GM18502 (cell line): ENCODE measurements at regions not wholly inside any gene's neighbourhood (a gene's known extent, or its start where the extent isn't known, plus 50 kb on each side); places are given as distances from the start of the nearest gene placed in this dataset.
"Not testable (repeated sequence)": the region's sequence is repeated elsewhere in the genome, so short reads cannot be mapped to it uniquely, and the experiment has no call there.

Experiments
- ATAC-seq: cut with Tn5 transposase; IDR thresholded peaks from one replicate; pipeline ENCODE4 v1.9.1; 2021; ENCODE audit warnings: mild to moderate bottlenecking; ENCODE audit not compliant: unreplicated experiment, poor library complexity

DNA sequence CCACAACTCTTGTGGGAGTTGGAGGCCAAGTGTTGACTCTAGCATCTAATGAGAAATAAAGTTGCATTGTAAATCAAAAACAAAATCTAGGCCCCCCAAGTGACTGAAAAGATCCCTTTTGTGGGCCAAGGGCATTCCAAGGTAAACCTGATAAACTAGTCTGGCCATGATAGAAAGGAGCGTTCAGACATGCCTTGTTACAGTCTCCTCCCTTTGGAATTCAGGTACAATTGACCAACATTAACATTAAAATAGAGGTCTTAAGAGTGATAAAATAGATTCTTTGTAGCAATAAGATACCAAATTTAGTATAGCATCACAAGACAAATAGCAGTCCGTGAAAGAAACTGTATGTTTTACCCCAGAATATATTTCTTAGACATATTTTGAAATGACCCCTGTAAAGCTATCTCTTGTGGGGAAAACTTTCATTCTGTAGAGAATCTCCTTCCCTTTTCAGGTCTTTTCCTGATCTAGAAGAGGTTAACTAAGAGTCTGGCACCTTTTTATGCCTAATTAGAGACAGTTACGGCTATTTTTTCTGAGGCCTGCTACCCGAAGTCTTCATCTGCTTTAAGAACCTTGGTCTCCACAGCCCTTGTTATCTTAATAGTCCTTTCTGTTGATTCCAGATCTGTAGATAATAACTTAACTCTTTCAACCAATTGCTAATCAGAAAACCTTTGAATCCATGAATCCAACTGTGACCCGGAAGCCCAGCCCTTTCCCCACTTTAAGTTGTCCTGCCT, 495.4 kb upstream of the MMS22L start:
- ATAC-seq, result no peak

DNA sequence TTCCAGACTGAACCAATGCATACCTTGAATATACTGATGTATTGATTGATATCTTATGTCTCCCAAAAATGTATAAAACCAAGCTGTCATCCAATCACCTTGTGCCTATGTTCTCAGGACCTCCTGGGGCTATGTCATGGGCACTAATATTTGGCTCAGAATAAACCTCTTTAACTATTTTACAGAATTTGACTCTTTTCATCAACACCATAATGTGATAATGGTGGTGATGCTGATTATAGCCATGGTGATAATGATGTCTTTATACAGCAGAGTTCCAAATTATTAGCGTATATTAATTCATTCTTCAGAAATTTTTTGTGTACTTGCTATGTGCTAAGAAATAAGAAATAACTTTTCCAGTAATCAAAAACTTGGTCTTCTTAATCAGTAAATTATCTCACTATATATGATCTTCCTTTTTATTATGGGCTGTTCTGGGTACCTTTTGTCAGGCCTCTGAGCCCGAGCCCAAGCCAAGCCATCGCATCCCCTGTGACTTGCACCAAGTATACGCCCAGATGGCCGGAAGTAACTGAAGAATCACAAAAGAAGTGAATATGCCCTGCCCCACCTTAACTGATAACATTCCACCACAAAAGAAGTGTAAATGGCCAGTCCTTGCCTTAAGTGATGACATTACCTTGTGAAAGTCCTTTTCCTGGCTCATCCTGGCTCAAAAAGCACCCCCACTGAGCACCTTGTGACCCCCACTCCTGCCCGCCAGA, 496.2 kb upstream of the MMS22L start:
- ATAC-seq, result not testable (repeated sequence)

DNA sequence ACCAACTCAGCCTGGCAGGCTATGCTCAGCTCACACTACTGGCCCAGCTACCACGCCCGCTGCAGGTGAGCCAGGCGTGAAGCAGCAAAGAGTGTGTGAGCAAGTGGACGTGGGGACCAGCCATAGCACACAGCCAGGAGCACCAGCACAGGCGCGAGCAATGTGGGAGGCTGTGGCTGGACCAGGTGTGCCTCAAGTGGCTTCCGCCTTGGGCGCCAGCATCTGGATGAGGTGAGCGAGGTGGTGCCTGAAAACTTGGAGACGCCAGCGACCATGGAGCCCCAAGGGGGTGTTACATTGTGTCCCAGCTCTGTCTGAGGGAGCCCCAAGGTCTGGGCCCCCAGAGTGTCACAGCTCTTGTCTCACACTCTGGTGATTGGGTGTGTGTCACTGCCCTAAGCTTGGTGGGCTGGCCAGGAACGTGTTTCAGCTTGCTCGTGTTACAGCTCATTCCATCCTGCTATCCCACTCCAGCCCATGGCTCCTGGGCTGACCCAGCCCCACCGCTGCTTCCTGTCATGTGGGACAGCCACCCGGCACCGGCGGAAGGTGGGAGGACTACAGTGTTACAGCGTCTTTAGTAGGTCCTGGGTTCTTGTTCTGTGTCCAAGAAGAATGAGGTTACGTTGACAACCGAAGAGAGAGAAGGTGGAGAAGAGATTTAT, 508.0 kb upstream of the MMS22L start:
- ATAC-seq, result no peak

DNA sequence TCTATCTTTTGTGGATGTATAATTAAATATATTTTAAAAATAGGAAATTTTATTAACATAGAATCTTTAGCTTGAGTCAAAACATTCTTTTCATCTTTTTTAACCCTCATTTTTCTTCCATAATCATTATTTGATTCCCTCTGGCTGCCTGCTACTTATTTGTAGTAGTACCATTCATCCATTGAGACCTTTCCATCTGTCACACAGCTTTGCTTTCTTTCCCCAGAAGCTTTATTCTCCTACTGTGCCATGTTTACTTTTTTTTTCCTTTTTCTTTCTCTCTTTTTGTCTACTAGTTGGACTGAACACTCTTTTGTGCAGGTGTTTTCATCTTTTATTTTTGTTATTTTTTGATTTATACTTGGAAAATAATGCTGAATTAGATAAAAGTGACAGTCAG, 522.6 kb upstream of the MMS22L start:
- no peak for ATAC-seq

DNA sequence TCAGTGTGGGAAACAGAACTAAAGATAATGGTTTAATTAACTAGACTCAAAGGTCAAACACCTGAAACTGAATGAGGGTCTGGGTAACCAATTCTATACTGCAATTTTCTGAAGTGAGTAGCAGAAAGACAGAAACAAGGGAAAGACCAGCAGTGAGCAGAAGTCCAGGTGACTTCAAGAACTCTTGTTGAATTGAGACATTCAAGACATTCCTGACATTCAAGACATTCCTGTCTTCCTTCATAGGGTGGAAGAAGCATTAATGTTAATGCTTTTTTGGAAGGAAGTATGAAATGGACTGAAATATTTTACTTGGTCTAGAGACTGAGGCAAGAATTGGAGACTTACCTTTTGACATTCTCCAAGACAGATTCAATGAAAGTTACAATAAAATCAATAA, 529.9 kb upstream of the MMS22L start:
- no peak for ATAC-seq

DNA sequence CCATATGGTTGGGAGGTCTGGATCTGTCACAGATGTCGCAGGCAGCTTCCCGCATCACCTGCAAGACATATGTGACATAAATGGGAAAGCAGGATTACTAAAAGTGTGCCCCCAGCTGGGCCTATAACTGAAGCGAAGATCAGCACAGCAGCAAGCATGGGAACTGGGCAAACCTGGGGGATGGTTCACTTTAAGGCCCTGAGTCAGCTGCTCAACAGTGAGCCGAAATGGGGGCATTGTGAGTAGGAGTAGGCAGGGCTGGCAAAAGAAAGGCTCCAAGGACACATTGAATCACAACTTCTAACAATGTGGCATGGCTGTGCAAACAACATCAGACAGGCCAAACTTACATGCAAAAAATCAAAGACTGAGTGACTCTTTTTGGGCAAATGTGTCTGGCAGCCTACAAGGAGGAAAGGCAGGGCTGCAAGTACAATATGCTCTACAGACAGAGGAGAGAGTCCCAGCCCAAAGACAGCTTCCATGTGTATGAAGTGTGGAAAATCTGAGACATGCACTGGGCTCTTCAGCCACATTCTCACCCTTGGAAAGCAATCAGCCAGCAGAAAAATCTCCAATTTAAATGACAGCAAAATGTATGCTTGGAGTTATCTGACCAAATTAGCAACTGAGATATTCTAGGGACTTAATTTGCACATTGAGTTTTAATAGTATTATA, 531.0 kb upstream of the MMS22L start:
- no peak for ATAC-seq

DNA sequence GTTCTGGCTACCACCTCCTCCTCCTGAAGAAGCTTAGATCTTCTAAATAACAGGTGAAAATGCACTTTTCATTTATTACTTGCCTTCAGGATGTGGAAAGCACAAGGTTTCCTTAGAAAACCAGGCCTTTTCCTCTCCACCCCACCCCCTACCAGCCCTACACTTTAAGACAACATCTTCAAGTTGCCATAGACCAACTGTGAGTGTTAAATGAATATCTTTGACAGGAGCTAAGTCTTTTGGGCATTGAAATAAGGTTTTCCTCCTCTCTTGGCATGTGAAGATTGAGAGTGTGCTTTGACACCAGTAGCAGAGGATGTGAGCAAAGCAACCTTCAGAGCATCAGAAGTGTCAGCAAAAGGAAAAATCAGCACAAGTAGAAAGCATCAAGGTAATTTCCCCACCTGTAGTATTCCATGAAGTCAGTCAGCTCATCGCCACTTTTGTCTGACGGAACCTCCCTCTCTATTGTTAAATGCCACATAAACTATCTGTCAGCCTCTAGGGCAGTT, 532.3 kb upstream of the MMS22L start:
- no peak for ATAC-seq

DNA sequence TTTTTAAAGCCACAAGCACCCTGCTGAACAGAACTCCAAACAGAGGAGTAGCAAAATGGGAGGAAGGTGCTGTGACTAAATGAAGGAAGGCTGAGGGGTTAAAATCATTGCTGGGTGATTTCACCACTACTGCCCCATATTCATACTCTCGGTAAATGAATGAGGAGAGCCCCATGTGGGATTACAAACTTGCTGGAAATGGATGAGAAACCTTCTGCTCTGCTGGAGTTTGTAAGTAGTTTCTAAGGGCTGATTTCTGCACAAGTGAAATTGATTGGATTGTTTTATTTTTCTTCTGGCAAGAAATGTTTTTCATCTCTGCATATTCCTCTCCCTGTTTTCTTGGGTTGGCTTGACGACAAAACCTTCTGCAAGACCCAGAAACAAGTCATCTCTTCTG, 533.5 kb upstream of the MMS22L start:
- ATAC-seq, result no peak

DNA sequence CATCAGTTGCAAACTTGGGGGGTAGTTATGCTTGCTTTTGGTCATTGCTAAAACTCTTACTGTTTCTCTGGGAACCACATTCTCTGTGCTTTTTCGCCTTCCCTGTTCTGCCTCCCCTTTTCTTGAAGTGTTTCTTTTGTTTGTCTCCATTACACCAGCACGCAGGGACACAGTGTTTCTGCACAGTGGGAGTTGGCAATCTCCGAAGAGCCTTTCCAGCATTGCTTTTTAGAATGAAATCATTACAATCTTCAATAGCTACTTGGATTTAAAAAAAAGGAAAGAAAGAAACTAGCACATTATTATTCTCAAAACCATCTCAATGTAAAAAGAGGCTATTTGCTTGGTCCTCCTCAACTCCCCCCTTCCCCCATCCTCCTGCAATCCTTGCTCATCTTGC, 536.7 kb upstream of the MMS22L start:
- ATAC-seq, result no peak

DNA sequence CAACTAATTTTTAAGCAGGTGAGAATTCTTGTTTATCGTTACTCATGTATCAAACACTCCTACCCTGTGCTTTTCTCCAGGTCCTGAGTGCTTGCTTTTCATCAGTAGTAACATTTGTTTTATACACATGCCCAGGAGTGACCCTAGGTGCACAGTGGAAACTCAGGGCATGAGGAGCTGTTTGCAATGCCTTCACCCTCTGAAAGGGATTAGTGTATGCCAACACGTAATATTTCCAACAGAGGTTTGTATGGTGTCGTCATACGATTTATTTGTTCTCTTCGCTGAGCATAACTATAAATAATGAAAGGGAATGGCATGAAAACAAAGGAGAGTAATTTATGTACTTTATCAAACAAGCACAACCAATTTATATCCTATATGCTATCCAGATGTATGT, 537.4 kb upstream of the MMS22L start:
- no peak for ATAC-seq

DNA sequence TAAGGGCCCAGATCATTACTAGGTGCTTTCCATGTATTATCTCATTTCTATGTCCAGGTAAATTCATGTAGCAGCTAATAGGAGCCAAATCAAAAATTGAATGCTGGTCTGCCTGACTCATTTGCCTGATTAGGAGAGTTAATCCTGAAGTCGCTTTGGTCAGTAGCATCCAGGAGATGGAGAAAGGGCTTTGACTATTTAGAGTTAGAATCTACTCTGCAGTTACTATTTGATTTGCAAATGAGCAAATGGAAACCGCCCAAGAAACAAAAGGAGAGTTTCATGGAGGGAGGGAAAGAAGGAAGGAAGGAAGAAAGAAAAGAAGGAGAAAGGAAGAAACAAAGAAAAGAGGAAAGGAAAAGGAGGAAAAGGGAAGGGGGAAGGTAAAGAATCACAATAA, 539.6 kb upstream of the MMS22L start:
- ATAC-seq, result no peak

DNA sequence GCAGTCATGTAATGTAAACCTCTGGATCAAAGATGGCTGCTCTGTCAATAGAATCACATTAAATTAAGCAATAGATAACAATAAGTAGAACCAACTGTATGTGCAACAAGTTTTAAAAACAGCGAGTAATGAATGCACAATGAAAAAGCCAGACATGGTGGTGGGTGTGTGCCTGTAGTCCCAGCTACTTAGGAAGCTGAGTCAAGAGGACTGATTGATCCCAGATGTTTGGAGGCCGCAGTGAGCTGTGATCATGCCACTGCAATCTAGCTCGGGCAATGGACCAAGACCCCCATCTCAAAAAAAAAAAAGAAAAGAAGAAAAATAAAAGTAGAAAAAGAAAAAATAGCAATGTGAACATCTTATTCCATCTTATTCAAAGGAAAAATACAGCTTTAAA, 558.7 kb upstream of the MMS22L start:
- no peak for ATAC-seq

DNA sequence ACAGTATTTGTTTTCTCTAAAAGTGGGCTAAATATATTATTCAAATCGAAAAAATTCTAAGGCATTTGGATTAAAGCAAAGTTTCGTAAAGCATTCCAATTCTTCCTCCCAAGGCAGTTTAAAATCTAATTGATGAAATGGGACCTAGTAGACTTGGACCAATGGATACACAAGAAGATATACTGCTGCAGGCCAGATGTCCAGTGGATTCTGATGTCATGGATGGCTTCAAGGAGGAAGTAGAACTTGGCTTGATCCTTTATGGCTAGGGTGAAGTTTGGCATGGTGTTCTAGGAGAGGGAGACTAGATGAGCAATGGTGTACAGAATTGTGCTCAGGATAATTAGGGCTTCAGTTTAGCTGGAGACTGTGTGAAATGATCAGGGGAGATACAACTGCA, 559.5 kb upstream of the MMS22L start:
- ATAC-seq, result no peak

DNA sequence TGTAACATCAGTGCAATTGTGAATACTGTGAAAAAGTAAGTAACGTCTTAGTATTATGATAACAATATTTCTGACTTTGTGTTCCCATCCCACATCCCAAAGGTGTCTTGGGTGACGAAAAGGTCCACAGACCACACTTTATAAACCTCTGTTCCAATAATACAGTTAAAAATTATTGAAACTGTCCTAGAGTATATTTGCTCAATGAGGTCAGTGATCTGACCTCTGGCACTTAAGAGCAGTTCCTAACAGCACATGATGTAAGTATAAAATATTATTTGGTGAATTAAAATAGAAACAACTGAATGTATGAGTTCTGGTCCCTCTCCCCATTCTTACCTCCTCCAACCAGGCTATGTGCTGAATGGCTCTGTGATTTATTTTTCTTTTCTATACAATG, 566.4 kb upstream of the MMS22L start:
- ATAC-seq, result no peak

DNA sequence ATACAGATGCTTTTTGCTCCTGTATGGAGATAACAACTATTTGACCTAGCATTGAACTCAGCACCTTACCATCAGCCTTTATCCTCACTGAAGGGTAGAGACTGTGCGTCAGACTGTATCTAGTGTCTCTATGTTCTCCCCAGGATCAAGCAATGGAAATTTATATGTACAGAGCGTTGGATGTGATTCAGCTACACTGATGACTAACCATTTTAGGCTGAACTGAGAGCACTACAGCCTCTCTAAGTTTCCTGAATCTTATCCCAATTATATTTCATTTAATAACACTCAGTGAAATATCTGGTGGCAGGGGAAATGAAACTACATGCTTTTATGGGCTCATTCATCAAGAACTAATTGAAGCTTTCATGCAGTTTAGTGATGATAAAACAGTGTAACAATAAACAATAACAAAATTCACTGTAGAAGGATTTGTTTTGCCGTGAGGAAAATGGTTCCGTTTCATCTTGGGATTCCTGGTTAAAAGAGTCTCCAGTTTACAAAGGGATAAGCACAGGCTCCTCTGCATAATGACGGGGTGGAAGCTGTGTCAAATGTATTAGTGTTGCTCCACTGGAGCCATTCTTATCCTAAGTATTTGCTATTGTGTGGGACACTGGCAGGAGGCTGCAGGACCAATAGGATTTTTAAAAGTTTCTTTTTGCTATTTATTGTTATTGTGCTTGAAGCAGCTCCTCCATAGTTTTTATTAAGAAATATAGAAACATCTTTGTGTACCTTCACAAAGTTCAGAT, 567.6 kb upstream of the MMS22L start:
- ATAC-seq, result no peak

DNA sequence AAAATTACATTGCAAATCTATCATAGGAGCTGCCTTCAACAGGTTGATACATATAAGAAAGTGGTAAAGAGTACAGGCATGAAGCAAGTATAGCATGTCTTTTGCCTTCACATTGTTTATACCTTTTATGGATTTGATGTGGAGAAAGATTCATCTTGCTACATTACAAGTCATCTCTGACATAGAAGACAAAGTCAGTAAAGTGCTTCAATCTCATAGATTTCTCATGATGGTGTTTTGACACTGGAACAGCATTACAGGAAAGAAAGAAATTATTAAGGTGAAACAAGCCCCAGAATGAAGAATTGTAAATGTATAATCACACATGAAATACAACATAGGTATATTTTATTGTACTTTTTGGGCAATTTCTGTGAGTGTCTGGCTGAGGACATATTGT, 580.7 kb upstream of the MMS22L start:
- no peak for ATAC-seq

DNA sequence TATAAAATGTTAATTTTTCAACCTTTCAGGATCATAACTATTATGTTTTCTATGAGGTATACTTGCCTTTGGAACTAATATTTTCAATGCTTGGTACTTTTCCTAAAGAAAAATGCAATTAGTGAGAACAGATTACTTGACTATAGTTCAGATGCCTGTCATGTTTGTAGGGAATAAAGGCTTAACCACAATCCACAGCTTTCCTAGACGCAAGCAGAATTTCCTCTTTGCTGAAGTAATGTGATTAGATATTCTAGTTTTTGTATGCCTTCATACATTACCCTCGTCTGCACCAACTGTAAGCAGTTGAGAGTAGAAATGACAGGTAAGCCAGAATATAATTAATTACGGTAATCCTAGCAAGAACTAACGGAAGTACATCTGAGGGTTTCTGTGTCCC, 581.4 kb upstream of the MMS22L start:
- no peak for ATAC-seq

DNA sequence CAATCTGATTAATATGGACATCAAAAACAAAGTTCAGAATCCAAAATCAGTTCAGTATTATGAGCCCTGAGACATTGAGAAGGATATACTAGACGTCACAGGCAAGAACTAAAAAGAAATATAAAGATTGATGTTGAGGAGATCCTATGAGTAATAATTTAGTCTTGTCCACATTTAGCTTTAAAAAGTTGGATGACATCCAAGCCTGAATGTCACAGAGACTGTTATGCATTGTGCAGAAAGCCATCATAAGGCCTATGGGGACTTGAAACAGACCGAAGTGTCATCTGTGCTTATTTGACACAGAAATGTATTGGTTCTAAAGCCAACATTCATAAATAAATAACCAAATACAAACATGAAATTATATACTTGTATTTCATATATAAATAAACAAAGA, 581.8 kb upstream of the MMS22L start:
- no peak for ATAC-seq

DNA sequence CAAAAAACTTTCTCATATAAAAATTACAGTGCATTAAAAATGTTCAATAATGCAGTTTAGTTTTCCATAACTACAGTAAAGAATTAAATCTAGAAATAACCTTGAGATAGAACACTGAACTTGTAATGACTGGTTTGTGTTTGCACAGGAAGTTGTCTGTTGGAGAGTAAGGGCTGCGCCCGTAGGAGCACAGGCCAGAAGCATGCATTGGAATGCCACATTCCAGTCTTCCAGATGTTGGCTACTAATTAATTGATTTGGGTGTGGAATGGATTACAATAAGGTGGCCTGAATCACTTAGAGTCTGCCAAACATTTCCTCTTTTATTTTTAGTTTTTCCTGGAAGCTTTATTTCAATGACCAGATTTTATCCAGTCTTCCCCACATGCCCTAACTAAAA, 582.6 kb upstream of the MMS22L start:
- ATAC-seq, result no peak

DNA sequence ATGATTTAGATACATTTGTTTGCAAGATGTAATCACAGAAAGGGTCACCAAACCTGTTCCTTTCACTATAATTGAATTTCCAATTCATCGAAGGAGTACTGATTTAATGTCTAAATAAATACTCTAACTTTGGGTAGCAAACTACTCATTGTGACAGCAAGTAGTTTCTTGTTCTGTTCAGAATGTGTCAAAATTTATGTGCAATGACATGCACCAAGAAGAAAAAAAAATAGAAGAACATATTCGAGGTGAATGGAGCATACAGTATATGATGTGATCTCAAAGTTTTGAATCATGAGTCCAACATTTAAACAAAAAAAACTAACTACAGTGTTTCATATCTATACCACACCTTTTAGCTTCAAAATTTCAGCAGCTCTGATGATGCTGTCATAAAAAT, 583.6 kb upstream of the MMS22L start:
- ATAC-seq, result no peak
